Heart left ventricle (tissue), 16 donors: ENCODE measurements at regions not wholly inside any gene's neighbourhood (a gene's known extent, or its start where the extent isn't known, plus 50 kb on each side); places are given as distances from the start of the nearest gene placed in this dataset.

ENCODE experiments used
- ATAC-seq, 4 donors: fragments of 200-7000 bp; cut with Tn5 transposase; one replicate each; pipeline ENCODE4 v1.9.1; 2020 to 2022; ENCODE audit warnings: moderate library complexity in 4 of 4, mild to moderate bottlenecking in 3 of 4, moderate number of reproducible peaks in 1 of 4
- DNase-seq, 5 donors: peaks; one replicate each; pipeline ENCODE4 v3.0.0-alpha.2; 2020
- H3K27ac ChIP-seq, 12 donors: fragments of 200-600 bp; sonication (generic) in 4 of 12; one replicate each; pipeline versions ENCODE4 v1.5.0 to v1.8.0; 2016 to 2022; ENCODE audit warnings: mild to moderate bottlenecking in 2 of 12
- H3K27me3 ChIP-seq, 9 donors: fragments of 200-600 bp; sonication (generic) in 2 of 9; one replicate each; pipeline versions ENCODE4 v1.5.1 to v1.8.0; 2016 to 2022; ENCODE audit warnings: mild to moderate bottlenecking in 3 of 9
- H3K36me3 ChIP-seq, 9 donors: fragments of 200-600 bp; sonication (generic) in 2 of 9; one replicate each; pipeline versions ENCODE4 v1.5.0 to v1.8.0; 2018 to 2022; ENCODE audit warnings: mild to moderate bottlenecking in 2 of 9
- H3K4me1 ChIP-seq, 12 donors: fragments of 200-600 bp; sonication (generic) in 4 of 12; one replicate each; pipeline versions ENCODE4 v1.5.0 to v1.8.0; 2016 to 2022; ENCODE audit warnings: mild to moderate bottlenecking in 3 of 12
- H3K4me3 ChIP-seq, 12 donors: fragments of 200-600 bp; sonication (generic) in 4 of 12; one replicate each; pipeline versions ENCODE4 v1.5.0 to v1.8.0; 2017 to 2022; ENCODE audit warnings: mild to moderate bottlenecking in 9 of 12, moderate library complexity in 4 of 12
- H3K9me3 ChIP-seq, 12 donors: fragments of 200-600 bp; sonication (generic) in 4 of 12; one replicate each; pipeline versions ENCODE4 v1.5.0 to v1.8.0; 2016 to 2022; ENCODE audit warnings: mild to moderate bottlenecking in 1 of 12
- CTCF ChIP-seq, 12 donors: fragments of 200-600 bp; sonication (generic) in 4 of 12; IDR thresholded peaks; one replicate each; pipeline versions ENCODE4 v1.5.0 to v1.8.0; 2018 to 2022; ENCODE audit warnings: antibody characterized with exemption in 12 of 12, mild to moderate bottlenecking in 5 of 12
- POLR2A ChIP-seq, 2 donors: fragments of 450-650 bp; IDR thresholded peaks; one replicate each; pipeline ENCODE4 v1.6.1; 2017; ENCODE audit warnings: antibody characterized with exemption in 2 of 2, mild to moderate bottlenecking in 2 of 2, moderate library complexity in 2 of 2
- WGBS, 4 donors: extraction: QIAGEN DNeasy Blood & Tissue Kit in 2 of 4; methylation state at CpG; one replicate each; pipeline versions ENCODE4 v1.1.5 to v1.1.7; 2013 to 2018; 5-methylcytosine and 5-hydroxymethylcytosine counted together
- intact Hi-C, 10 donors: fragments of 100-400 bp; cut with DNase I; formaldehyde crosslinking; loops; one replicate each; pipeline versions ENCODE4 v1.11.1 to v1.14.2; 2022
- donor health status: ischemic (EF 13 %, LVEDD 7.1; RV severe dilation, severe dysfunction).
- donor health status: healthy with polysubstance abuse.
- donor health status: DM: no; HTN: yes; CAD: no.
- donor health status: DM: no; HTN: no; CAD: no.
- donor health status: ischemic (EF 25% LVEDD 6.9; RV normal size, moderate dysfunction).
- donor health status: ischemic (EF 25% LVEDD 5.7; RV mildly dilated, moderate dysfunction).
- donor health status: healthy.
- donor health status: DM: yes; HTN: yes; CAD: no.
- donor health status: ischemic (EF 35%, LVEDD 5.7; RV mildly dilated, moderate dysfunction).
- donor health status: nonischemic (EF 11% LVEDD 7.7; RV severe dilation, severe dysfunction).
- donor health status: DM: yes; HTN: yes; CAD: no.
- donor health status: PGD.
- donor health status: ischemic (EF 29% LVEDD 5.4; RV normal size, mild dysfunction).
- donor health status: nonischemic (EF 23%, LVEDD 6.1; RV moderate dilation, normal function).

DNA sequence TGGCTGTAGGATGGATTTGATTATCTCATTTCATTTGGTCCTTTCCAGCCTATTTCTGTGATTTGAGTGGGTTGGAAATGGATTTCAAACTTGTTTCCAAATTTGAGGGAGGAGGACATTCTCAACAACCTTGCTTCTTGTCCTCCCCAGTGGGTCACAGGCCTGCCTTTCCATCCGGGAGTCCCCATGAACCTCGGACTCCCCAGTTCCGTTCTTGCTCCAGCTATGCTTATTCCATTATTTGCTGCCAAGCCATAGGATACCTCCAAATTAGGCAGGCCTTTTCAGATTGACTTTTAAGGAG, 97.8 kb downstream of the DUSP10 start:
- H3K9me3 ChIP-seq, result no peaks in the 10 kb centered on the region
- H3K4me1 ChIP-seq, result no peaks in the 10 kb centered on the region
- H3K4me3 ChIP-seq, result no peak overlapping the region
- intact Hi-C loops, result no loop called here
- H3K36me3 ChIP-seq, result no peaks in the 10 kb centered on the region
- no peak for DNase-seq
- no peak for TF ChIP-seq CTCF (IDR thresholded peaks at IDR 0.05)
- no peak for TF ChIP-seq POLR2A (IDR thresholded peaks at IDR 0.05)
- no peak for ATAC-seq
- H3K27ac ChIP-seq, result no peak overlapping the region
- H3K27me3 ChIP-seq, result peaks cover 0 to 5% (median 0%) of the 10 kb centered on the region in 9 donors
- 57 to 77% (median 72%) methylated on average over 3 of the region's 3 CpGs for WGBS, 4 donors

DNA sequence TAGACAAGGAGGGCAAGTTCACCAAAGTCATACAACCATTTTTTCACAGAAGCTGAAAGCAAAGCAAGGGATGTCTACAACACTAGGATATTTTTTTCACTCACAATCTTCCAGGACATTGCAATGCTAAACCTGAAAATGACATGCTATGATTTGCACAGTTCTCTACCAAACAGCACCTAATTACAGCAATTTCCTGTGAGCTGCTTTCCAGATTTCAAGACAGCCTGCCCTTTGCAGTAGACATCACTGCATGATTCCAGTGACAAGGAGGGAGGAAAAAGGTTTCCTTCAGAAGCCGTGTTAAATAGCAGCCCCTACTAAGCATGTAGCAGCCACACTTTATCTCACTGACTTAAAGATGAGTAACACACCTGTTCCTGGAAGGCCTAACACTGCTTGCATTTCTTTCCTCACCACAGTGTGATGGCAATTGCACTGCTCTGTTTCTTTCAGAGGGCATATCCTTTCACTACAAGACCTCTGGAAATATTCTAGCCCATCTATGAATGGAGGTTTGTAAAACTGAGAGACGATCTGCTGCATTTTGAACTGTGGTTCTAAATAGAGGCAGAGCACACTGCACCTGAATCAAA, 97.1 kb downstream of the DUSP10 start:
- no peak for TF ChIP-seq CTCF (IDR thresholded peaks at IDR 0.05)
- TF ChIP-seq POLR2A (IDR thresholded peaks at IDR 0.05), result no peak
- peaks cover 0 to 5% (median 0%) of the 10 kb centered on the region in 9 donors for H3K27me3 ChIP-seq
- no peak overlapping the region for H3K4me3 ChIP-seq
- ATAC-seq, result no peak
- no peaks in the 10 kb centered on the region for H3K9me3 ChIP-seq
- no peak overlapping the region for H3K27ac ChIP-seq
- intact Hi-C loops, result no loop called here
- no peaks in the 10 kb centered on the region for H3K4me1 ChIP-seq
- DNase-seq, result no peak
- no peaks in the 10 kb centered on the region for H3K36me3 ChIP-seq
- 56 to 76% (median 73%) methylated on average over 2 of the region's 2 CpGs for WGBS, 4 donors

DNA sequence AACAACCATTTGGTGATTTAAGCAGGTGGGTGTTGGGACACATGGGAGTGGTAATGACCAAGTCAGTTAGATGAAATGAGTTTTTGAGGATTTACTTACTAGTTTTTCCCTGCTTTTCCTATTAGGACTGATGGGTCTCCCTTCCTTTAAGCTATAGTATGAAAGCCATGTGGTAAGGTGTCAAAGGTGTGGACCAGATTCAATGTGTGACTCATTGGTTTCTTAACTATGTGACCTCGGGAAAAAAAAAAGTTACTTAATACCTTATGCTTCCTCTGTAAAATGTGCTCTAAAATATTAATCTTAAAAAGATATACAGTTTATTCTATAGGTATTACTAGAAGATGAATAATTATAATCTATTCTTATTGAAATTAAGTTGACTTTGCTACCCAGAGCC, 93.7 kb downstream of the DUSP10 start:
- Histone ChIP-seq H3K27me3 (no peaks in the 10 kb centered on the region), H3K4me1 (no peaks in the 10 kb centered on the region), H3K27ac (no peak overlapping the region), H3K36me3 (no peaks in the 10 kb centered on the region), H3K4me3 (no peak overlapping the region), H3K9me3 (no peaks in the 10 kb centered on the region)
- ATAC-seq, result no peak
- 65 to 92% (median 86%) methylated on average over 1 of the region's 1 CpG for WGBS, 4 donors
- TF ChIP-seq POLR2A (IDR thresholded peaks at IDR 0.05), result no peak
- no peak for TF ChIP-seq CTCF (IDR thresholded peaks at IDR 0.05)
- no peak for DNase-seq
- intact Hi-C loops, result no loop called here
